Common myeloid progenitor, CD34-positive (primary cell): ENCODE measurements at regions not wholly inside any gene's neighbourhood (a gene's known extent, or its start where the extent isn't known, plus 50 kb on each side); places are given as distances from the start of the nearest gene placed in this dataset.

Source experiments
- CTCF ChIA-PET: fragments of 350-600 bp; sonication (Branson Sonifier 250); formaldehyde crosslinking; loops from one replicate; lab custom pipeline; 2021; ENCODE audit warnings: antibody characterized with exemption; lab: Charles Lee
- POLR2A ChIA-PET: fragments of 350-600 bp; sonication (Branson Sonifier 250); formaldehyde crosslinking; loops from one replicate; lab custom pipeline; 2021; ENCODE audit warnings: antibody characterized with exemption; lab: Charles Lee
- DNase-seq, 3 donors: peaks; one replicate each; pipeline versions ENCODE4 v3.0.0 to v3.0.0-alpha.2; 2013
- H3K27ac ChIP-seq, 2 experiments: 1 replicate in 1 of 2; 2 replicates in 1 of 2; pipeline ENCODE4 v1.7.0; 2013; ENCODE audit warnings: inconsistent platforms in 2 of 2, low read length in 2 of 2, mild to moderate bottlenecking in 2 of 2, low read depth in 1 of 2, moderate library complexity in 1 of 2; ENCODE audit not compliant: severe bottlenecking in 2 of 2, insufficient read depth in 1 of 2, poor library complexity in 1 of 2
- H3K27me3 ChIP-seq, 5 experiments: replicated peaks in 2 of 5; 1 replicate in 3 of 5; 2 replicates in 2 of 5; pipeline versions ENCODE4 v1.6.1 to v1.7.0; 2013; ENCODE audit warnings: low read length in 4 of 5, mild to moderate bottlenecking in 2 of 5, moderate library complexity in 2 of 5, inconsistent platforms in 1 of 5; ENCODE audit not compliant: insufficient read depth in 5 of 5, control insufficient read depth in 4 of 5
- H3K36me3 ChIP-seq, 4 experiments: 1 replicate in 2 of 4; 2 replicates in 2 of 4; pipeline versions ENCODE4 v1.6.1 to v1.7.0; 2013; ENCODE audit warnings: low read length in 3 of 4, control low read depth in 1 of 4, mild to moderate bottlenecking in 1 of 4; ENCODE audit not compliant: control insufficient read depth in 4 of 4, insufficient read depth in 4 of 4
- H3K4me1 ChIP-seq, 4 experiments: 1 replicate in 3 of 4; 2 replicates in 1 of 4; pipeline versions ENCODE4 v1.6.1 to v1.7.1; 2013; ENCODE audit warnings: low read length in 3 of 4, mild to moderate bottlenecking in 3 of 4, control low read depth in 1 of 4, inconsistent platforms in 1 of 4, moderate library complexity in 1 of 4; ENCODE audit not compliant: control insufficient read depth in 4 of 4, insufficient read depth in 4 of 4; ENCODE audit errors: control extremely low read depth in 1 of 4
- H3K4me3 ChIP-seq, 7 experiments: 1 replicate in 4 of 7; 2 replicates in 3 of 7; pipeline versions ENCODE4 v1.5.1 to v1.7.0; 2013; ENCODE audit warnings: mild to moderate bottlenecking in 7 of 7, low read length in 6 of 7, moderate library complexity in 6 of 7, inconsistent platforms in 2 of 7, low read depth in 2 of 7, control low read depth in 1 of 7; ENCODE audit not compliant: insufficient read depth in 4 of 7, control insufficient read depth in 1 of 7; ENCODE audit errors: extremely low read depth in 1 of 7
- H3K9me3 ChIP-seq, 5 experiments: 1 replicate in 4 of 5; 2 replicates in 1 of 5; pipeline versions ENCODE4 v1.6.1 to v1.7.1; 2013; ENCODE audit warnings: low read length in 4 of 5, mild to moderate bottlenecking in 2 of 5, inconsistent platforms in 1 of 5, low read depth in 1 of 5, moderate library complexity in 1 of 5; ENCODE audit not compliant: control insufficient read depth in 4 of 5, insufficient read depth in 2 of 5; ENCODE audit errors: control extremely low read depth in 1 of 5
- WGBS: methylation state at CpG from one replicate; pipeline ENCODE4 v1.1.5; 2013; ENCODE audit not compliant: insufficient coverage; 5-methylcytosine and 5-hydroxymethylcytosine counted together

DNA sequence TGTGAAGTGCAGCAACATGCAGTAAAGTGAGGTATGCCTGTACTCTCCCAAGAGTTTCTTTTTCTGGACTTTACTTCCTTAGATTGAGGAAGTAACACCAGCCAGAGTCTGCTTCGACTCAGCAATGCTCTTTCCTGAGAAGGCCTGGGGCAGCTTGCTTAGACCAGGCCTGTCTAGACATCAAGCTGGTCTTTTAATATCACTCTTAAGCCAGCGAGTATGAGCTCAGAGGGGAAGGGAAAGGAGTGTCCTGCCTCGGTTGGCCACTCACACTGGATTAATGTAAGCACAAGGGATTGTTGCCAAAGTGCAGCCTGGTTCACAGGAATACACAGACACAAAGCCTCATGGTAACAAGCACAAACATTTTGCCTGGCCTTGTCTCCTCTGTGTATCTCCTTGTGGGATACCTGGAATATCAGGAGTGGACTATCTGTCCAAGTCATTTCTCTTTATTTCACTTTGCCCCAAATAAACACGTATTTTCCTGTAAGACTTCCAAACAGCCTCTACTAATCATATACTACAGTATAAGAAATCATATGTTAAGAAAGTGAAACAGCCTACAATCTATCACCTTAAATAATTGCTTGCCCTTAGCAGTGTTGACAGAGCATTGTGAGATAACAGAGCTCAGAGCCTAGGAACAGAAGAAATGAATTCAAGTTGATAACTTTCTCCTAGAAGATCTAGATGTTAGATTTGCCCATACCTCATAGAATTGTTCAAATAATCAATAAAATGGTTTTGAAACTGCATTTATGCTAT is 121.2 kb upstream of the DAAM1 start:
- 50% methylated on average over 3 of the region's 4 CpGs for WGBS
- Histone ChIP-seq H3K36me3 (no peaks in the 10 kb centered on the region), H3K27me3 (no peaks in the 10 kb centered on the region), H3K27ac (no peak overlapping the region), H3K9me3 (peaks cover 0 to 7% (median 0%) of the 10 kb centered on the region in 5 experiments), H3K4me1 (peaks cover 0 to 3% (median 1%) of the 10 kb centered on the region in 4 experiments), H3K4me3 (no peak overlapping the region)
- POLR2A ChIA-PET: no interaction called here
- CTCF ChIA-PET: interaction anchor here (2.3 kb wide), 1 partner anchor 12 kb away, joined by 5 read pairs; no protein-coding TSS in a partner anchor
- DNase-seq: peak in 2 of 3 donors; percentile 30 to 37

DNA sequence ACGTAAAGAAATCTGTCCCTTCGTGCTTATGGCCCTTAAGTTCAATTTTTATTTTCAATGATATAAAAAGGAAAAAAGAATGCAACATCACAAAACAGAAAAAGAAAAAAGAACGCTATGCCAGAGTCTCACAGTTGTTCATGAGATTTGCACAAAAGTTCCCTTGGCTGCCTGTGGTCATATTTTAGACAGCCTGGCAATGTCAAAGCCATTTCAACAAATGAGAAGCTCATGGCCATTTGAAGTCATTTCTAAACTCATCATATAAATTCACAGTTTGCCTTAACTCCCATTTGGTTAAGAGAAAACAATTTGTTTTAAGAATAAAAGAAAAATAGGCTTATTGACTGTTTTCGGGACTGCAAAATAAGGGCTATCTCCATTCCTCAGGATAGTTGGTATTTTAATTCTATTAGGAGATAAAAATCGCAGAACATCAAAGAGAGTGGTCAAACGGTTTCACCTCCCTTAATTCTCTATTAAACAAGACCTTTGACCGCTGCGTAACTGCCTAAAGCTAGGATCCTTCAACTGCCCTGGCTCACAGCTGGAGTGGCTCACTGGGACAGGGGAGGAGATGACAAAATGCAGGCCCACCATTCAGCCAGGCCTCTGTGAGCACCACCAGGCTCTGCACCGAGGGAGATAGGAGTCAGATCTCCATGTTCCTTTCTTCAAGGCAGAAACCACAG is 119.2 kb upstream of the DAAM1 start:
- no peaks in the 10 kb centered on the region for H3K9me3 ChIP-seq
- WGBS: 97% methylated on average over 5 of the region's 9 CpGs
- H3K27me3 ChIP-seq: no peaks in the 10 kb centered on the region
- H3K4me1 ChIP-seq: peaks cover 0 to 3% (median 1%) of the 10 kb centered on the region in 4 experiments
- H3K4me3 ChIP-seq: no peak overlapping the region
- H3K36me3 ChIP-seq: no peaks in the 10 kb centered on the region
- DNase-seq: no peak
- CTCF ChIA-PET: no interaction called here
- no peak overlapping the region for H3K27ac ChIP-seq
- POLR2A ChIA-PET: no interaction called here

DNA sequence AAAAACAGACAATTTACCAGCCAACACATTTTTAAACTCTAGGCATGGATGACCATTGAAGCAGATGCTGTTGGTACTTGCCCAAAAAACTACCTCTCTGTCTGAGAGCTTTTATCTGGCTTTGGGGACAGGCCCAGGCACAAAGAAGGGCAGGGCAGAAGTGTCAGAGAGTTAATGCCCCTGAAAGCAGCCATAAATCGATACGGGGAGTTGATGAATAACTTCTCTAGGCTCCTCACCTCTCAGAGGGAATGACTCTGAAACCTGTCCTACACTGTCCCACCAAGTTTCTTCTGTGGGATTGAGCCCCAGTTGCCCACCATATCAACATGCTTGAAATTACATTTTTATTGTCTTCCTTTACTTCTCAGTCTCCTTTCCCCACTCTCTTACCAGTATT is 113.0 kb upstream of the DAAM1 start:
- POLR2A ChIA-PET: no interaction called here
- 89% methylated on average over 2 of the region's 2 CpGs for WGBS
- DNase-seq: no peak
- CTCF ChIA-PET: no interaction called here
- Histone ChIP-seq H3K4me3 (no peak overlapping the region), H3K36me3 (no peaks in the 10 kb centered on the region), H3K4me1 (no peaks in the 10 kb centered on the region), H3K27me3 (peaks cover 0 to 1% (median 0%) of the 10 kb centered on the region in 5 experiments), H3K9me3 (no peaks in the 10 kb centered on the region), H3K27ac (no peak overlapping the region)

- no peak for DNase-seq
- POLR2A ChIA-PET: interaction anchor here (0.6 kb wide), 2 partner anchors 241 to 532 kb away, joined by 3 read pairs; no protein-coding TSS in a partner anchor
- H3K4me1 ChIP-seq: no peaks in the 10 kb centered on the region
- no peaks in the 10 kb centered on the region for H3K36me3 ChIP-seq
- H3K4me3 ChIP-seq: no peak overlapping the region
- CTCF ChIA-PET: interaction anchor here (1.3 kb wide), 1 partner anchor 14 kb away, joined by 3 read pairs; no protein-coding TSS in a partner anchor
- no peaks in the 10 kb centered on the region for H3K9me3 ChIP-seq
- H3K27me3 ChIP-seq: peaks cover 0 to 1% (median 0%) of the 10 kb centered on the region in 5 experiments
- no peak overlapping the region for H3K27ac ChIP-seq
Observed at GRCh38 chr14:59081720-59082119, 106.7 kb upstream of the DAAM1 start.

DNA sequence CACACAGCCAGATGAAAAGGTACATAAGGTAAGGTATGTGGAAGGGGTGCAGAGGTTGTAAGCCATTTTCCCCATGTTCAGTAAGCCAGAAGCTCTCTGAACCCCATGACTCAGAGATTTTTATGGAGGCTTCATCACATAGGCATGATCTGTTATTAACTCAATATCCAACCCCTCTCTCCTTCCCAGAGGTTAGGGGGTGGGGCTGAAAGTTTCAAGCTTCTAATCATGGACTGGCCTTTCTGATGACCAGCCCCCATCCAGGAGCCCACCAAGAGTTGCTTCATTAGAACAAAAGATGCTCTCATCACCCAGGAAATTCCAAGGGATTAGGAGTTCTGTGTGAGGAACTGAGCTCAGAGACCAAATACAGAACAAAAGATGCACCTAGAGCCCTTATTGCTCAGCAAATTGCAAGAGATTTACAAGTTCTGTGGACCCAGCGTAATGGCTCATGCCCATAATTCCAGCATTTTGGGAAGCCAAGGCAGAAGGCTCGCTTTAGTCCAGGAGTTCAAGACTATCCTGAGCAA is 103.2 kb upstream of the DAAM1 start:
- DNase-seq: no peak
- Histone ChIP-seq H3K4me1 (no peaks in the 10 kb centered on the region), H3K27me3 (no peaks in the 10 kb centered on the region), H3K4me3 (no peak overlapping the region), H3K36me3 (no peaks in the 10 kb centered on the region), H3K27ac (no peak overlapping the region), H3K9me3 (no peaks in the 10 kb centered on the region)
- POLR2A ChIA-PET: no interaction called here
- WGBS: 100% methylated on average over 2 of the region's 2 CpGs
- CTCF ChIA-PET: no interaction called here

- ChIA-PET POLR2A (no interaction called here), CTCF (no interaction called here)
- no peak overlapping the region for H3K27ac ChIP-seq
- H3K27me3 ChIP-seq: no peaks in the 10 kb centered on the region
- WGBS: 60% methylated on average over 1 of the region's 5 CpGs
- DNase-seq: no peak
- H3K4me3 ChIP-seq: no peak overlapping the region
- no peaks in the 10 kb centered on the region for H3K4me1 ChIP-seq
- no peaks in the 10 kb centered on the region for H3K36me3 ChIP-seq
- no peaks in the 10 kb centered on the region for H3K9me3 ChIP-seq
Observed at GRCh38 chr14:59086241-59086882, 102.1 kb upstream of the DAAM1 start.
